ENCODE measurements at regions not wholly inside any gene's neighbourhood (a gene's known extent, or its start where the extent isn't known, plus 50 kb on each side); places are given as distances from the start of the nearest gene placed in this dataset.

DNA sequence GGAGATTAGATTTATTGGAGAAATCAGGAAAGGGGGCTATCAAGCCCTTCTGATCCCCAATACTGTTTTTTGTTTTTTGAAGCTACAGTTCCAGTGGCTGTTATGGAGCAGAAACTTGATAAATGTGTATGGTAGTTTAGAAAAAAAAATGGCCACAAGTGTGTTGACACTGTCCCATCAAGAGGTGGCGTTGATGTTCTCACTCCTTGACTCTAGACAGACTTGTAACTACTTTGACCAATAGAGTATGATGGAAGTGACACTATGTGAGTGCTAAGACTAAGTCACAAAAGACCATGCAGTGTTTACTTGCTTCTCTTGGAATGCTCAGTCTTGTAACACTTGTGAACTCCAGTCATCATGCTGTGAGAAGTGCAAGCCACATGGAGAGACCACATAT, 356.7 kb downstream of the PDCD6IP start:
- TF ChIP-seq, protein P1, sequence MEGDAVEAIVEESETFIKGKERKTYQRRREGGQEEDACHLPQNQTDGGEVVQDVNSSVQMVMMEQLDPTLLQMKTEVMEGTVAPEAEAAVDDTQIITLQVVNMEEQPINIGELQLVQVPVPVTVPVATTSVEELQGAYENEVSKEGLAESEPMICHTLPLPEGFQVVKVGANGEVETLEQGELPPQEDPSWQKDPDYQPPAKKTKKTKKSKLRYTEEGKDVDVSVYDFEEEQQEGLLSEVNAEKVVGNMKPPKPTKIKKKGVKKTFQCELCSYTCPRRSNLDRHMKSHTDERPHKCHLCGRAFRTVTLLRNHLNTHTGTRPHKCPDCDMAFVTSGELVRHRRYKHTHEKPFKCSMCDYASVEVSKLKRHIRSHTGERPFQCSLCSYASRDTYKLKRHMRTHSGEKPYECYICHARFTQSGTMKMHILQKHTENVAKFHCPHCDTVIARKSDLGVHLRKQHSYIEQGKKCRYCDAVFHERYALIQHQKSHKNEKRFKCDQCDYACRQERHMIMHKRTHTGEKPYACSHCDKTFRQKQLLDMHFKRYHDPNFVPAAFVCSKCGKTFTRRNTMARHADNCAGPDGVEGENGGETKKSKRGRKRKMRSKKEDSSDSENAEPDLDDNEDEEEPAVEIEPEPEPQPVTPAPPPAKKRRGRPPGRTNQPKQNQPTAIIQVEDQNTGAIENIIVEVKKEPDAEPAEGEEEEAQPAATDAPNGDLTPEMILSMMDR (IDR thresholded peaks at IDR 0.05), result no peak
- no peak for TF ChIP-seq POLR2A (IDR thresholded peaks at IDR 0.05)
